Panc1 (cell line): ENCODE measurements at regions not wholly inside any gene's neighbourhood (a gene's known extent, or its start where the extent isn't known, plus 50 kb on each side); places are given as distances from the start of the nearest gene placed in this dataset.

Experiments used
- ATAC-seq: fragments of 200-7000 bp; cut with Tn5 transposase; 2 replicates; pipeline ENCODE4 v1.9.1; 2020; ENCODE audit warnings: mild to moderate bottlenecking, moderate library complexity
- BruUV-seq: library from RNA; stranded (reverse); fragments of 400-500 nt; replicated peaks from 2 replicates; lab custom pipeline; 2021; lab: Mats Ljungman, UMichigan
- CTCF ChIA-PET: fragments of 300-600 bp; sonication (Branson Sonifier 250); formaldehyde crosslinking; loops from one replicate; lab custom pipeline; 2022; ENCODE audit warnings: antibody characterized with exemption; lab: Charles Lee
- POLR2A ChIA-PET: fragments of 300-600 bp; sonication (Branson Sonifier 250); formaldehyde crosslinking; loops from one replicate; lab custom pipeline; 2022; ENCODE audit warnings: antibody characterized with exemption; lab: Charles Lee
- DNase-seq: peaks from one replicate; pipeline ENCODE4 v3.0.0-alpha.2; 2010; ENCODE audit warnings: low read depth, low spot score
- H3K27ac ChIP-seq: 2 replicates; pipeline ENCODE4 v1.5.1; 2011; ENCODE audit warnings: mild to moderate bottlenecking, low read length, inconsistent platforms
- H3K27me3 ChIP-seq: fragments of 200-500 bp; sonication (Bioruptor generic); 2 replicates; pipeline ENCODE4 v1.6.0; 2014; ENCODE audit warnings: low read length, inconsistent platforms; ENCODE audit not compliant: control insufficient read depth, insufficient read depth
- H3K36me3 ChIP-seq: fragments of 200-500 bp; sonication (Bioruptor generic); 2 replicates; pipeline ENCODE4 v1.5.1; 2014; ENCODE audit warnings: inconsistent platforms, mild to moderate bottlenecking, low read length, moderate library complexity; ENCODE audit not compliant: control insufficient read depth, insufficient read depth
- H3K4me1 ChIP-seq: 2 replicates; pipeline ENCODE4 v1.5.1; 2011; ENCODE audit warnings: inconsistent platforms, mild to moderate bottlenecking, low read length, moderate library complexity; ENCODE audit not compliant: control insufficient read depth, insufficient read depth
- H3K4me3 ChIP-seq, 2 experiments: 2 replicates each; pipeline ENCODE4 v1.5.1; 2011 to 2012; ENCODE audit warnings: low read depth in 2 of 2, low read length in 2 of 2, mild to moderate bottlenecking in 2 of 2, inconsistent platforms in 1 of 2, moderate library complexity in 1 of 2
- H3K9me3 ChIP-seq: fragments of 200-500 bp; sonication (Bioruptor generic); 2 replicates; pipeline ENCODE4 v1.5.1; 2014; ENCODE audit warnings: low read depth, mild to moderate bottlenecking, inconsistent platforms, low read length, moderate library complexity; ENCODE audit not compliant: control insufficient read depth, insufficient read depth
- POLR2AphosphoS5 ChIP-seq: IDR thresholded peaks from 2 replicates; pipeline ENCODE4 v1.6.1; 2012; ENCODE audit warnings: mild to moderate bottlenecking, low read depth, low read length, moderate library complexity
- SIN3A ChIP-seq: IDR thresholded peaks from 2 replicates; pipeline ENCODE4 v1.6.1; 2012; ENCODE audit warnings: low read depth, mild to moderate bottlenecking, low read length, moderate library complexity, borderline replicate concordance; ENCODE audit not compliant: insufficient read depth
- TCF7L2 ChIP-seq: IDR thresholded peaks from 2 replicates; pipeline ENCODE4 v1.6.1; 2011; ENCODE audit warnings: mild to moderate bottlenecking, low read depth, low read length, inconsistent platforms
- in situ Hi-C: cut with HindIII; loops from 2 replicates; pipeline ENCODE4 v1.10.0; 2016; ENCODE audit warnings: low sequenced_read_pairs, low pct_unique_long_range_greater_than_20kb
- intact Hi-C: fragments of 100-400 bp; cut with micrococcal nuclease; formaldehyde crosslinking; loops from one replicate; pipeline ENCODE4 v1.10.0; 2022; ENCODE audit not compliant: unreplicated experiment
- TF ChIP-seq, protein P1 (sequence below), 2 experiments: IDR thresholded peaks; 2 replicates each; pipeline ENCODE4 v1.6.1; 2011 to 2012; ENCODE audit warnings: low read depth in 2 of 2, control low read depth in 1 of 2, low read length in 1 of 2, mild to moderate bottlenecking in 1 of 2, moderate library complexity in 1 of 2; ENCODE audit not compliant: insufficient read depth in 1 of 2
- TF ChIP-seq, protein P2 (sequence below): fragments of 450-650 bp; IDR thresholded peaks from 2 replicates; pipeline ENCODE4 v1.5.1; 2017; ENCODE audit warnings: mild to moderate bottlenecking

DNA sequence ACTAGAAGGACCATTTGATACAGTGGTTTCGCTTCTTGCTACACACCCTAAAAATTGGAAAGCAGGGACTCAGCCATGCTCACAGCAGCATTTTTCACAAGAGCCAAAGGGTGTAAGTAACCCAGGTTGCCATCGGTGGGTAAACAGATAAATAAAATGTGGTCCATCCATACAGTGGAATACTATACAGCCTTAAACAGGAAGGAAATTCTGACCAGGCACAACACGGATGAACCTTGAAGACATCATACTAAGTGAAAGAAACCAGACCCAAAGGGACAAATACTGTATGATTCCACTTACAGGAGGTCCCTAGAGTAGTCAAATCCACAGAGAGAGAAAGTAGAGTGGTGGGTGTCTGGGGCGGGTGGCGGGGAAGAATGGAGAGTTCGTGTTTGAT is 220.9 kb downstream of the PHETA1 start:
- H3K4me1 ChIP-seq = no peaks in the 10 kb centered on the region
- DNase-seq = no peak
- POLR2A ChIA-PET = no interaction called here
- H3K4me3 ChIP-seq = no peak overlapping the region
- no peak for ATAC-seq
- no peak for TF ChIP-seq POLR2AphosphoS5
- TF ChIP-seq SIN3A = no peak
- TF ChIP-seq, protein P1, sequence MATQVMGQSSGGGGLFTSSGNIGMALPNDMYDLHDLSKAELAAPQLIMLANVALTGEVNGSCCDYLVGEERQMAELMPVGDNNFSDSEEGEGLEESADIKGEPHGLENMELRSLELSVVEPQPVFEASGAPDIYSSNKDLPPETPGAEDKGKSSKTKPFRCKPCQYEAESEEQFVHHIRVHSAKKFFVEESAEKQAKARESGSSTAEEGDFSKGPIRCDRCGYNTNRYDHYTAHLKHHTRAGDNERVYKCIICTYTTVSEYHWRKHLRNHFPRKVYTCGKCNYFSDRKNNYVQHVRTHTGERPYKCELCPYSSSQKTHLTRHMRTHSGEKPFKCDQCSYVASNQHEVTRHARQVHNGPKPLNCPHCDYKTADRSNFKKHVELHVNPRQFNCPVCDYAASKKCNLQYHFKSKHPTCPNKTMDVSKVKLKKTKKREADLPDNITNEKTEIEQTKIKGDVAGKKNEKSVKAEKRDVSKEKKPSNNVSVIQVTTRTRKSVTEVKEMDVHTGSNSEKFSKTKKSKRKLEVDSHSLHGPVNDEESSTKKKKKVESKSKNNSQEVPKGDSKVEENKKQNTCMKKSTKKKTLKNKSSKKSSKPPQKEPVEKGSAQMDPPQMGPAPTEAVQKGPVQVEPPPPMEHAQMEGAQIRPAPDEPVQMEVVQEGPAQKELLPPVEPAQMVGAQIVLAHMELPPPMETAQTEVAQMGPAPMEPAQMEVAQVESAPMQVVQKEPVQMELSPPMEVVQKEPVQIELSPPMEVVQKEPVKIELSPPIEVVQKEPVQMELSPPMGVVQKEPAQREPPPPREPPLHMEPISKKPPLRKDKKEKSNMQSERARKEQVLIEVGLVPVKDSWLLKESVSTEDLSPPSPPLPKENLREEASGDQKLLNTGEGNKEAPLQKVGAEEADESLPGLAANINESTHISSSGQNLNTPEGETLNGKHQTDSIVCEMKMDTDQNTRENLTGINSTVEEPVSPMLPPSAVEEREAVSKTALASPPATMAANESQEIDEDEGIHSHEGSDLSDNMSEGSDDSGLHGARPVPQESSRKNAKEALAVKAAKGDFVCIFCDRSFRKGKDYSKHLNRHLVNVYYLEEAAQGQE (IDR thresholded peaks at IDR 0.05; ENCODE audit: insufficient read depth in 1 of 2, low read depth in 2 of 2, low read length in 1 of 2) = no peak
- TF ChIP-seq TCF7L2 = no peak
- TF ChIP-seq, protein P2, sequence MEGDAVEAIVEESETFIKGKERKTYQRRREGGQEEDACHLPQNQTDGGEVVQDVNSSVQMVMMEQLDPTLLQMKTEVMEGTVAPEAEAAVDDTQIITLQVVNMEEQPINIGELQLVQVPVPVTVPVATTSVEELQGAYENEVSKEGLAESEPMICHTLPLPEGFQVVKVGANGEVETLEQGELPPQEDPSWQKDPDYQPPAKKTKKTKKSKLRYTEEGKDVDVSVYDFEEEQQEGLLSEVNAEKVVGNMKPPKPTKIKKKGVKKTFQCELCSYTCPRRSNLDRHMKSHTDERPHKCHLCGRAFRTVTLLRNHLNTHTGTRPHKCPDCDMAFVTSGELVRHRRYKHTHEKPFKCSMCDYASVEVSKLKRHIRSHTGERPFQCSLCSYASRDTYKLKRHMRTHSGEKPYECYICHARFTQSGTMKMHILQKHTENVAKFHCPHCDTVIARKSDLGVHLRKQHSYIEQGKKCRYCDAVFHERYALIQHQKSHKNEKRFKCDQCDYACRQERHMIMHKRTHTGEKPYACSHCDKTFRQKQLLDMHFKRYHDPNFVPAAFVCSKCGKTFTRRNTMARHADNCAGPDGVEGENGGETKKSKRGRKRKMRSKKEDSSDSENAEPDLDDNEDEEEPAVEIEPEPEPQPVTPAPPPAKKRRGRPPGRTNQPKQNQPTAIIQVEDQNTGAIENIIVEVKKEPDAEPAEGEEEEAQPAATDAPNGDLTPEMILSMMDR = no peak
- peaks cover 4% of the 10 kb centered on the region; the same call in 1 of the 2 replicates for H3K27me3 ChIP-seq
- no peaks in the 10 kb centered on the region for H3K9me3 ChIP-seq
- no peak overlapping the region for H3K27ac ChIP-seq
- BruUV-seq = no TSS peak
- H3K36me3 ChIP-seq = no peaks in the 10 kb centered on the region
- in situ Hi-C loops = no loop called here
- CTCF ChIA-PET = no interaction called here
- intact Hi-C loops = no loop called here

DNA sequence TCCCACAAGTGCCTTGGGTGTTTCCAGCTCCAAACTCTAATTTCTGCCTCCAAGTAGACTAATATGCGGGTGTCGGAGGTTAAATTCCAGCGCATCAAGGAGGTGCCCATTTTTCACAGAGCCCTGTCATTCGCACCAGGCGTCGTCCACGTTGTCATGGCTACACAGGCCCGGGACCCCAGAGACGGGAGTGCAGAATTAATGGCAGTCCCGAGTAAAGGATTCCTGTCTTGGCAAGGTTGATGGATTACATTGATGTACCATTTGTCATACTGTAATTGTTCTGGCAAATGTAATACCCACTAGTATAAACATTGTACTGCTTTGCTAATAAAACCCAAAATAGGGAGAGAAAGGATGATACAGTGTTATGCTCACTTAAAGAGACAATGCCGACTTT is 222.9 kb upstream of the MYL2 start:
- Histone ChIP-seq H3K27ac (no peak overlapping the region), H3K4me1 (no peaks in the 10 kb centered on the region), H3K36me3 (no peaks in the 10 kb centered on the region), H3K4me3 (no peak overlapping the region), H3K9me3 (no peaks in the 10 kb centered on the region), H3K27me3 (peaks cover 4% of the 10 kb centered on the region)
- ATAC-seq (no peak), DNase-seq (no peak)
- ChIA-PET CTCF (no interaction called here), POLR2A (no interaction called here)
- intact Hi-C loops = no loop called here
- in situ Hi-C loops = no loop called here
- no TSS peak for BruUV-seq
- TF ChIP-seq TCF7L2 (no peak), SIN3A (no peak), POLR2AphosphoS5 (no peak)
- TF ChIP-seq, protein P1 (IDR thresholded peaks at IDR 0.05; ENCODE audit: insufficient read depth in 1 of 2, low read depth in 2 of 2, low read length in 1 of 2) = no peak
- TF ChIP-seq, protein P2 = no peak
